Motor neuron (in vitro differentiated cells): ENCODE measurements at regions not wholly inside any gene's neighbourhood (a gene's known extent, or its start where the extent isn't known, plus 50 kb on each side); places are given as distances from the start of the nearest gene placed in this dataset.
A peak's percentile ranks its signal among the peaks of the same experiment; 100 is the strongest.

Experiments used
- ATAC-seq, 8 experiments: fragments of 200-7000 bp; cut with Tn5 transposase; replicated peaks in 6 of 8; 2 replicates each; pipeline ENCODE4 v1.8.0; 2021; ENCODE audit warnings: mild to moderate bottlenecking in 8 of 8, moderate library complexity in 8 of 8
- H3K27ac ChIP-seq, 2 donors: fragments of 250-450 bp; sonication (Bioruptor Pico); 2 replicates each; pipeline ENCODE4 v1.9.0; 2021; ENCODE audit warnings: antibody characterized with exemption in 2 of 2, mild to moderate bottlenecking in 2 of 2, moderate library complexity in 1 of 2
- H3K4me1 ChIP-seq, 2 donors: fragments of 250-450 bp; sonication (Bioruptor Pico); replicated peaks in 1 of 2; 2 replicates each; pipeline ENCODE4 v1.6.1; 2021; ENCODE audit warnings: antibody characterized with exemption in 2 of 2, mild to moderate bottlenecking in 2 of 2, moderate library complexity in 1 of 2
- H3K4me3 ChIP-seq, 5 donors: fragments of 250-450 bp; sonication (Bioruptor Pico); 2 replicates each; pipeline ENCODE4 v1.9.0; 2021; ENCODE audit warnings: antibody characterized with exemption in 5 of 5, mild to moderate bottlenecking in 5 of 5, moderate library complexity in 4 of 5
- WGBS, 10 experiments: fragments of 450-650 bp; shearing (Covaris generic); methylation state at CpG; one replicate each; pipeline ENCODE4 v1.0.0; 2022; 5-methylcytosine and 5-hydroxymethylcytosine counted together
- in situ Hi-C, 9 experiments: fragments of 400-800 bp; cut with MboI; loops; one replicate each; pipeline ENCODE4 v1.15.0; 2021; ENCODE audit warnings: low sequenced_read_pairs in 9 of 9, low pct_unique_long_range_greater_than_20kb in 2 of 9; ENCODE audit not compliant: unreplicated experiment in 9 of 9

DNA sequence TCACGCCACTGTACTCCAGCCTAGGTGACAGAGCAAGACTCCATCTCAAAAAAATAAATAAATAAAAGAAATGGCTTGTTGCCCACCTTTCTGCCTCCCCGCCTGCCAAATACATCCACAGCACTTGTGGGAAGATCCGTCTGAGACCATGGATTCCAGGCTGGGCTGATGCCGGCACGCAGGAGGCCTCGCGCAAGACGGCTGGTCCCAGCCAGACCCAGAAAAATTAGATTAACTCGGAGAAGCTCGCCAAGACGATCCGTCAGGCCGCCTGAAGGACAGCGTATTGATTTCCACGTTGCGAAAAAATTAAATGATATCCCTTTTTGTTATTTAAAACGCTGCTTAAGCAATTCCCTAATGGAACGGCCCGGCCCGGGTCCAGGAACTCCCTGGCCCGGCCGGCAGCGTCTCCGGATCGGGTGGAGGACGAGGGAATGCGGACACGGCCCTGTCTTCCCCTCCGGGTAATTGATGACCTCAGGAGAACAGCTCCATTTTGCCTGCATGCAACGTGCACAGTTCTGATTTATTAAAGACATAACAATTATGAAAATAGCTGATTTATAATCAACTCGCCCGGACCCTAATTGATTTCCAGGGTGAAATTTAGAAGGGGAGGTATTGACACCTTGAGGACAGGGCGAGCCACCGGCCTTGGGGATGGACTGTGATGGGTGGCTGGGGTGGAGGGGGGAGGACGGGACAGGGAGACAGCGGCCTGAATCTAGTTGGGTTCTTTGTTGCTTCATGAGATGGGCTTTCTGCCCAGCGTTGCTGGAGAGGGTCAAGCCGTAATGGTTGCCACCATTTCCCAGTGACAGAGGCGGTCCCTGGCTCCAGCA, 52.1 kb downstream of the ZNRF4 start:
- Histone ChIP-seq H3K27ac (peak overlapping the region; percentile 29 to 61), H3K4me1 (peaks cover 0 to 11% of the 10 kb centered on the region in 2 donors), H3K4me3 (no peak overlapping the region)
- ATAC-seq = peak in 5 of 8 experiments; percentile 78 to 96 (median 91)
- 56 to 90% (median 74%) methylated on average over 2 to 26 of the region's 39 CpGs for WGBS, 10 experiments
- in situ Hi-C loops = no loop called here
